Liver (tissue), 7 donors: ENCODE measurements at regions not wholly inside any gene's neighbourhood (a gene's known extent, or its start where the extent isn't known, plus 50 kb on each side); places are given as distances from the start of the nearest gene placed in this dataset.

ENCODE experiments used
- DNase-seq: peaks from one replicate; pipeline ENCODE4 v3.0.0-alpha.2; 2017; ENCODE audit warnings: low spot score
- H3K27ac ChIP-seq, 2 donors: one replicate each; pipeline ENCODE4 v1.7.0; 2013; ENCODE audit warnings: inconsistent platforms in 2 of 2, low read length in 2 of 2, control low read depth in 1 of 2, low read depth in 1 of 2, mild to moderate bottlenecking in 1 of 2
- H3K27me3 ChIP-seq, 4 donors: one replicate each; pipeline versions ENCODE4 v1.6.1 to v1.7.0; 2013; ENCODE audit warnings: low read length in 3 of 4, inconsistent platforms in 1 of 4, mild to moderate bottlenecking in 1 of 4, moderate library complexity in 1 of 4; ENCODE audit not compliant: control insufficient read depth in 4 of 4, insufficient read depth in 4 of 4
- H3K36me3 ChIP-seq, 4 donors: one replicate each; pipeline versions ENCODE4 v1.6.1 to v1.7.0; 2013; ENCODE audit warnings: low read length in 3 of 4, mild to moderate bottlenecking in 3 of 4, low read depth in 1 of 4, moderate library complexity in 1 of 4; ENCODE audit not compliant: control insufficient read depth in 4 of 4, insufficient read depth in 3 of 4
- H3K4me1 ChIP-seq, 4 donors: one replicate each; pipeline versions ENCODE4 v1.6.1 to v1.7.0; 2013; ENCODE audit warnings: low read length in 3 of 4, mild to moderate bottlenecking in 3 of 4, moderate library complexity in 1 of 4; ENCODE audit not compliant: control insufficient read depth in 4 of 4, insufficient read depth in 4 of 4
- H3K4me3 ChIP-seq, 3 donors: one replicate each; pipeline versions ENCODE4 v1.6.1 to v1.7.0; 2013; ENCODE audit warnings: low read length in 3 of 3, control low read depth in 1 of 3, low read depth in 1 of 3, mild to moderate bottlenecking in 1 of 3
- H3K9ac ChIP-seq, 2 donors: one replicate each; pipeline ENCODE4 v1.7.0; 2013; ENCODE audit warnings: low read length in 2 of 2, mild to moderate bottlenecking in 2 of 2, moderate library complexity in 2 of 2, control low read depth in 1 of 2, low read depth in 1 of 2
- H3K9me3 ChIP-seq, 4 donors: one replicate each; pipeline versions ENCODE4 v1.6.1 to v1.7.0; 2013; ENCODE audit warnings: low read length in 3 of 4; ENCODE audit not compliant: control insufficient read depth in 4 of 4
- ATF3 ChIP-seq: IDR thresholded peaks from 2 replicates; pipeline ENCODE4 v1.6.1; 2016; ENCODE audit warnings: antibody characterized with exemption
- EGR1 ChIP-seq, 2 donors: IDR thresholded peaks; 2 replicates each; pipeline ENCODE4 v1.6.1; 2016 to 2018; ENCODE audit warnings: antibody characterized with exemption in 2 of 2, low read depth in 2 of 2
- FOXA1 ChIP-seq: IDR thresholded peaks from 2 replicates; pipeline ENCODE4 v1.6.1; 2016; ENCODE audit warnings: antibody characterized with exemption
- FOXA2 ChIP-seq: IDR thresholded peaks from 2 replicates; pipeline ENCODE4 v1.6.1; 2016; ENCODE audit warnings: antibody characterized with exemption
- GABPA ChIP-seq, 2 donors: IDR thresholded peaks in 1 of 2; conservative IDR thresholded peaks in 1 of 2; 2 replicates each; pipeline ENCODE4 v1.6.1; 2016; ENCODE audit warnings: antibody characterized with exemption in 2 of 2, mild to moderate bottlenecking in 1 of 2, moderate library complexity in 1 of 2
- HNF4A ChIP-seq, 2 donors: conservative IDR thresholded peaks; 2 replicates each; pipeline ENCODE4 v1.6.1; 2016; ENCODE audit warnings: antibody characterized with exemption in 2 of 2, mild to moderate bottlenecking in 2 of 2
- HNF4G ChIP-seq: IDR thresholded peaks from 2 replicates; pipeline ENCODE4 v1.6.1; 2016; ENCODE audit warnings: antibody characterized with exemption
- JUND ChIP-seq, 2 donors: IDR thresholded peaks; 2 replicates each; pipeline ENCODE4 v1.6.1; 2016; ENCODE audit warnings: antibody characterized with exemption in 2 of 2
- MAX ChIP-seq: IDR thresholded peaks from 2 replicates; pipeline ENCODE4 v1.6.1; 2016; ENCODE audit warnings: antibody characterized with exemption
- NR2F2 ChIP-seq: IDR thresholded peaks from 2 replicates; pipeline ENCODE4 v1.6.1; 2016; ENCODE audit warnings: antibody characterized with exemption
- RAD21 ChIP-seq, 2 donors: IDR thresholded peaks; 2 replicates each; pipeline ENCODE4 v1.6.1; 2016; ENCODE audit warnings: antibody characterized with exemption in 2 of 2, mild to moderate bottlenecking in 2 of 2
- REST ChIP-seq: IDR thresholded peaks from 2 replicates; pipeline ENCODE4 v1.6.1; 2016; ENCODE audit warnings: antibody characterized with exemption, mild to moderate bottlenecking
- SP1 ChIP-seq: IDR thresholded peaks from 2 replicates; pipeline ENCODE4 v1.6.1; 2018; ENCODE audit warnings: antibody characterized with exemption, mild to moderate bottlenecking
- YY1 ChIP-seq: IDR thresholded peaks from 2 replicates; pipeline ENCODE4 v1.6.1; 2016; ENCODE audit warnings: antibody characterized with exemption, mild to moderate bottlenecking
- ZBTB33 ChIP-seq: IDR thresholded peaks from 2 replicates; pipeline ENCODE4 v1.6.1; 2016; ENCODE audit warnings: antibody characterized with exemption
- WGBS: extraction: QIAGEN DNeasy Blood & Tissue Kit; methylation state at CpG from one replicate; pipeline ENCODE4 v1.1.7; 2013; 5-methylcytosine and 5-hydroxymethylcytosine counted together
- donor health status: healthy.
- donor health status: healthy.
- donor health status: healthy.
- donor health status: healthy.

GRCh38 chr10:84943541-84943940 lies 615.2 kb downstream of the CCSER2 start:
- DNase-seq = no peak
- TF ChIP-seq YY1 = no peak
- no peak for TF ChIP-seq HNF4G
- TF ChIP-seq ATF3 = no peak
- no peak for TF ChIP-seq FOXA2
- no peak for TF ChIP-seq SP1
- no peak for TF ChIP-seq RAD21 (IDR thresholded peaks at IDR 0.05)
- no peak for TF ChIP-seq NR2F2
- TF ChIP-seq JUND (IDR thresholded peaks at IDR 0.05) = no peak
- TF ChIP-seq EGR1 (IDR thresholded peaks at IDR 0.05; ENCODE audit: low read depth in 2 of 2) = no peak
- no peak for TF ChIP-seq HNF4A (conservative IDR thresholded peaks at IDR 0.05)
- no peak for TF ChIP-seq GABPA (IDR thresholded peaks at IDR 0.05 in 1 of 2, conservative IDR thresholded peaks at IDR 0.05 in 1 of 2)
- no peak for TF ChIP-seq REST
- no peak for TF ChIP-seq MAX
- no peak for TF ChIP-seq FOXA1
- no peak for TF ChIP-seq ZBTB33
- Histone ChIP-seq H3K27me3 (no peaks in the 10 kb centered on the region), H3K9me3 (no peaks in the 10 kb centered on the region), H3K4me3 (no peak overlapping the region), H3K9ac (no peak overlapping the region), H3K27ac (no peak overlapping the region), H3K4me1 (no peaks in the 10 kb centered on the region), H3K36me3 (no peaks in the 10 kb centered on the region)
- WGBS = 79% methylated on average over 1 of the region's 1 CpG

GRCh38 chr10:84944187-84944586 lies 615.8 kb downstream of the CCSER2 start:
- Histone ChIP-seq H3K4me3 (no peak overlapping the region), H3K27ac (no peak overlapping the region), H3K9ac (no peak overlapping the region), H3K4me1 (no peaks in the 10 kb centered on the region), H3K27me3 (no peaks in the 10 kb centered on the region), H3K9me3 (no peaks in the 10 kb centered on the region), H3K36me3 (no peaks in the 10 kb centered on the region)
- no peak for TF ChIP-seq JUND (IDR thresholded peaks at IDR 0.05)
- 26% methylated on average over 1 of the region's 1 CpG for WGBS
- no peak for DNase-seq
